Heart left ventricle (tissue), 16 donors: ENCODE measurements at regions not wholly inside any gene's neighbourhood (a gene's known extent, or its start where the extent isn't known, plus 50 kb on each side); places are given as distances from the start of the nearest gene placed in this dataset.

Source experiments
- ATAC-seq, 4 donors: fragments of 200-7000 bp; cut with Tn5 transposase; one replicate each; pipeline ENCODE4 v1.9.1; 2020 to 2022; ENCODE audit warnings: moderate library complexity in 4 of 4, mild to moderate bottlenecking in 3 of 4, moderate number of reproducible peaks in 1 of 4
- DNase-seq, 5 donors: peaks; one replicate each; pipeline ENCODE4 v3.0.0-alpha.2; 2020
- H3K27ac ChIP-seq, 12 donors: fragments of 200-600 bp; sonication (generic) in 4 of 12; one replicate each; pipeline versions ENCODE4 v1.5.0 to v1.8.0; 2016 to 2022; ENCODE audit warnings: mild to moderate bottlenecking in 2 of 12
- H3K27me3 ChIP-seq, 9 donors: fragments of 200-600 bp; sonication (generic) in 2 of 9; one replicate each; pipeline versions ENCODE4 v1.5.1 to v1.8.0; 2016 to 2022; ENCODE audit warnings: mild to moderate bottlenecking in 3 of 9
- H3K36me3 ChIP-seq, 9 donors: fragments of 200-600 bp; sonication (generic) in 2 of 9; one replicate each; pipeline versions ENCODE4 v1.5.0 to v1.8.0; 2018 to 2022; ENCODE audit warnings: mild to moderate bottlenecking in 2 of 9
- H3K4me1 ChIP-seq, 12 donors: fragments of 200-600 bp; sonication (generic) in 4 of 12; one replicate each; pipeline versions ENCODE4 v1.5.0 to v1.8.0; 2016 to 2022; ENCODE audit warnings: mild to moderate bottlenecking in 3 of 12
- H3K4me3 ChIP-seq, 12 donors: fragments of 200-600 bp; sonication (generic) in 4 of 12; one replicate each; pipeline versions ENCODE4 v1.5.0 to v1.8.0; 2017 to 2022; ENCODE audit warnings: mild to moderate bottlenecking in 9 of 12, moderate library complexity in 4 of 12
- H3K9me3 ChIP-seq, 12 donors: fragments of 200-600 bp; sonication (generic) in 4 of 12; one replicate each; pipeline versions ENCODE4 v1.5.0 to v1.8.0; 2016 to 2022; ENCODE audit warnings: mild to moderate bottlenecking in 1 of 12
- POLR2A ChIP-seq, 2 donors: fragments of 450-650 bp; IDR thresholded peaks; one replicate each; pipeline ENCODE4 v1.6.1; 2017; ENCODE audit warnings: antibody characterized with exemption in 2 of 2, mild to moderate bottlenecking in 2 of 2, moderate library complexity in 2 of 2
- WGBS, 4 donors: extraction: QIAGEN DNeasy Blood & Tissue Kit in 2 of 4; methylation state at CpG; one replicate each; pipeline versions ENCODE4 v1.1.5 to v1.1.7; 2013 to 2018; 5-methylcytosine and 5-hydroxymethylcytosine counted together
- intact Hi-C, 10 donors: fragments of 100-400 bp; cut with DNase I; formaldehyde crosslinking; loops; one replicate each; pipeline versions ENCODE4 v1.11.1 to v1.14.2; 2022
- TF ChIP-seq, protein P1 (sequence below), 12 donors: fragments of 200-600 bp; sonication (generic) in 4 of 12; IDR thresholded peaks; one replicate each; pipeline versions ENCODE4 v1.5.0 to v1.8.0; 2018 to 2022; ENCODE audit warnings: antibody characterized with exemption in 12 of 12, mild to moderate bottlenecking in 5 of 12
- donor health status: ischemic (EF 13 %, LVEDD 7.1; RV severe dilation, severe dysfunction).
- donor health status: healthy with polysubstance abuse.
- donor health status: DM: no; HTN: yes; CAD: no.
- donor health status: DM: no; HTN: no; CAD: no.
- donor health status: ischemic (EF 25% LVEDD 6.9; RV normal size, moderate dysfunction).
- donor health status: ischemic (EF 25% LVEDD 5.7; RV mildly dilated, moderate dysfunction).
- donor health status: healthy.
- donor health status: DM: yes; HTN: yes; CAD: no.
- donor health status: ischemic (EF 35%, LVEDD 5.7; RV mildly dilated, moderate dysfunction).
- donor health status: nonischemic (EF 11% LVEDD 7.7; RV severe dilation, severe dysfunction).
- donor health status: DM: yes; HTN: yes; CAD: no.
- donor health status: PGD.
- donor health status: ischemic (EF 29% LVEDD 5.4; RV normal size, mild dysfunction).
- donor health status: nonischemic (EF 23%, LVEDD 6.1; RV moderate dilation, normal function).

DNA sequence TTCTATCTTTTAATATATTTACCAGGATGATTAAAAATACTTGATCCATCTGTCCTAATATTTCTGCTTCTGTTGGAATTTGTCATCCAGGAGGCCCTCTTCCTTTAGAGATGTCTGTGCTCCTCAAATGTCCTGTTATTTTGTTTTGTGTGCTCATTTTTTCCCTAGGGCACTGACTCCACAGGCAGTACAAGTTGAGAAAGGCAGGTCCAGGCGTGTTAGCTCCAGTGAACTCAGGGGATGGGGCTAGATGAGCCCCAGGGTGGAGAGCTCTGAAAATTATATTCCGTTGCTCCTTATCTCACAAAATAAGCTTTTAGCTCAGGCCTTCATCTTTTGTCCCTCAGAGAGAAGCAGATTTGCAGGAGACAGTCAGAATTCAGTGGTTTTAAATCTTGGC, 105.7 kb downstream of the SLC4A3 start:
- Histone ChIP-seq H3K27me3 (peaks cover 0 to 4% (median 0%) of the 10 kb centered on the region in 9 donors), H3K4me1 (peaks cover 0 to 13% (median 2%) of the 10 kb centered on the region in 12 donors), H3K36me3 (no peaks in the 10 kb centered on the region), H3K27ac (no peak overlapping the region), H3K4me3 (no peak overlapping the region), H3K9me3 (no peaks in the 10 kb centered on the region)
- WGBS, 4 donors, result 48 to 63% (median 59%) methylated on average over 2 of the region's 2 CpGs
- TF ChIP-seq, protein P1, sequence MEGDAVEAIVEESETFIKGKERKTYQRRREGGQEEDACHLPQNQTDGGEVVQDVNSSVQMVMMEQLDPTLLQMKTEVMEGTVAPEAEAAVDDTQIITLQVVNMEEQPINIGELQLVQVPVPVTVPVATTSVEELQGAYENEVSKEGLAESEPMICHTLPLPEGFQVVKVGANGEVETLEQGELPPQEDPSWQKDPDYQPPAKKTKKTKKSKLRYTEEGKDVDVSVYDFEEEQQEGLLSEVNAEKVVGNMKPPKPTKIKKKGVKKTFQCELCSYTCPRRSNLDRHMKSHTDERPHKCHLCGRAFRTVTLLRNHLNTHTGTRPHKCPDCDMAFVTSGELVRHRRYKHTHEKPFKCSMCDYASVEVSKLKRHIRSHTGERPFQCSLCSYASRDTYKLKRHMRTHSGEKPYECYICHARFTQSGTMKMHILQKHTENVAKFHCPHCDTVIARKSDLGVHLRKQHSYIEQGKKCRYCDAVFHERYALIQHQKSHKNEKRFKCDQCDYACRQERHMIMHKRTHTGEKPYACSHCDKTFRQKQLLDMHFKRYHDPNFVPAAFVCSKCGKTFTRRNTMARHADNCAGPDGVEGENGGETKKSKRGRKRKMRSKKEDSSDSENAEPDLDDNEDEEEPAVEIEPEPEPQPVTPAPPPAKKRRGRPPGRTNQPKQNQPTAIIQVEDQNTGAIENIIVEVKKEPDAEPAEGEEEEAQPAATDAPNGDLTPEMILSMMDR (IDR thresholded peaks at IDR 0.05), result no peak
- no peak for TF ChIP-seq POLR2A (IDR thresholded peaks at IDR 0.05)
- DNase-seq, result no peak
- no peak for ATAC-seq
- intact Hi-C loops, result loop anchor here in 1 of 10 donors (10.0 kb wide), 1 partner anchor 1842 kb away; the partner anchor contains the start of gene EPHA4

DNA sequence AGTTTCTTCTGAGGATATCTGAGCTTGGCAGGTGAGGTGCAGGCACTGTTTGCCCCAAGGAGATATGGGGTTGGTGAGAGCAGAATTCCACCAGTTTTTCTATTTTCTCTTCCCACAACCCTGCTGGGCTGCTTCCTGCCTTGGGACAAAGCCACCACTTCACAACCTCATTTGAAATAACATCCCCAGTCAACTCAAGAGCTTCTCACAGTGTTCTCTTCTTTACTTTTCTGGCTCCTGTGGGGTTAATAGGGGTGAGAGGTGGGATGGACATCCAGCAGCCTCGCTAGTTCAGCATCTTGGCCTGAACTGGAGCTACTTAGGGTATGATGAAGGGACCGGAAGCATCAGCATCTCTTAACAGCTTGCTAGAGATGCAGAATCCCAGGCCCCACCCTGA, 106.3 kb downstream of the SLC4A3 start:
- intact Hi-C loops, result loop anchor here in 1 of 10 donors (10.0 kb wide), 1 partner anchor 1841 kb away; the partner anchor contains the start of gene EPHA4
- DNase-seq, result no peak
- H3K4me3 ChIP-seq, result no peak overlapping the region
- 63 to 77% (median 72%) methylated on average over 2 of the region's 2 CpGs for WGBS, 4 donors
- TF ChIP-seq POLR2A (IDR thresholded peaks at IDR 0.05), result no peak
- TF ChIP-seq, protein P1 (IDR thresholded peaks at IDR 0.05), result no peak
- peaks cover 0 to 4% (median 0%) of the 10 kb centered on the region in 9 donors for H3K27me3 ChIP-seq
- no peaks in the 10 kb centered on the region for H3K9me3 ChIP-seq
- H3K27ac ChIP-seq, result no peak overlapping the region
- no peaks in the 10 kb centered on the region for H3K36me3 ChIP-seq
- peaks cover 0 to 12% (median 2%) of the 10 kb centered on the region in 12 donors for H3K4me1 ChIP-seq
- no peak for ATAC-seq

DNA sequence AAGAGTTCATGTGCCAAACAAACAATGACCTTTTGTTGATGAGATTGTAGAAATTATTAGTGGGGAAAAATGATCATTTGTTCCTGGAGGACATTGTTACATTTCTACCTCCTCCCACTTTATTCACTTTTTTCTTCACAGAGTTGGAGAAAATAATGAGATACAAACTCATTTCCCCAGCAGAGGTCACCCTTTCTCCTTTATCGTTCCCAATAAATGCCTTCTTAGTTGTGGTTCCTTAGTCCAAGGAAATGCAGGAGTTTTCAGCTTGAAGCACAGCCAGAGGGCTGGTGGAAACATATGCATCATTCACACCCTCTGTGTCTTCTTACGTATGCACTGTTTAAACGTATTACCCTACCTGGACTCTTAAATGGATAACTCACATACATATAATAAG, 108.8 kb downstream of the SLC4A3 start:
- no peak for DNase-seq
- TF ChIP-seq, protein P1 (IDR thresholded peaks at IDR 0.05), result peak; percentile 21 to 71 (median 54)
- no peak for TF ChIP-seq POLR2A (IDR thresholded peaks at IDR 0.05)

DNA sequence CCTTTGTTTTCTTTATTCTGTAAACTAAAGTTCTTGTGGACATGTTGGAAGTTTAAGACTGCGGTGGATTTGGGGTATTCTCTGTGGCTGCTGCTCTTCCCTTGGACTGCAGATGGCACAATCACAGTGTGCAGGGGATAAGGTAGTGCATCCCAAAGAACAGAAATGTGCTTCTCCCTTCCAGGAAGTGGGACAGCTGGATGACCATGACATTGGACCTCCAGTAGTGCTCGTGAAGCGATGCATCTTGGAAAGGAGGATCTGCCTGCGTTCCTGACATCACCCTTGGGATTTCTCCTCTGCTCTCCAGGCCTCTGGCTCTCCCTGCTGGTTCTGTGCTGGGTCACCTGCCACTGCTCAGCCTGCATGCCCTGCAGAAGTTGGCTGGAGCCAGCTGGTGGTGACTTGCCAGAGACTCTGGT, 109.9 kb downstream of the SLC4A3 start:
- H3K9me3 ChIP-seq, result no peaks in the 10 kb centered on the region
- no peaks in the 10 kb centered on the region for H3K36me3 ChIP-seq
- WGBS, 4 donors, result 26 to 50% (median 27%) methylated on average over 1 to 4 of the region's 4 CpGs
- H3K4me3 ChIP-seq, result no peak overlapping the region
- H3K4me1 ChIP-seq, result peaks cover 0 to 12% (median 2%) of the 10 kb centered on the region in 12 donors
- H3K27me3 ChIP-seq, result peaks cover 0 to 4% (median 0%) of the 10 kb centered on the region in 9 donors
- ATAC-seq (peak; percentile 72 to 88 (median 85)), DNase-seq (peak in 3 of 5 donors; percentile 30 to 52 (median 42))
- peak overlapping the region in 2 of 12 donors; percentile 5 to 8 for H3K27ac ChIP-seq
- intact Hi-C loops, result loop anchor here (1.0 to 10.0 kb wide), 8 partner anchors 98 to 1838 kb away; partner anchors contain the start of gene EPHA4 (in 7 of the 10)
- TF ChIP-seq, protein P1 (IDR thresholded peaks at IDR 0.05), result peak; percentile 28 to 68 (median 50)
- TF ChIP-seq POLR2A (IDR thresholded peaks at IDR 0.05), result no peak

More for the DNA sequence above, 108.8 kb downstream of the SLC4A3 start:
- no peaks in the 10 kb centered on the region for H3K36me3 ChIP-seq
- no peaks in the 10 kb centered on the region for H3K9me3 ChIP-seq
- H3K27ac ChIP-seq, result no peak overlapping the region
- H3K27me3 ChIP-seq, result peaks cover 0 to 4% (median 0%) of the 10 kb centered on the region in 9 donors
- 5 to 14% (median 11%) methylated on average over 3 of the region's 3 CpGs for WGBS, 4 donors
- peaks cover 0 to 12% (median 2%) of the 10 kb centered on the region in 12 donors for H3K4me1 ChIP-seq
- intact Hi-C loops, result loop anchor here (2.0 to 10.0 kb wide), 7 partner anchors 99 to 1839 kb away; partner anchors contain the start of gene EPHA4 (in 7 of the 10)
- no peak overlapping the region for H3K4me3 ChIP-seq
- ATAC-seq, result peak; percentile 40 to 75 (median 56)
